ENCODE measurements at regions not wholly inside any gene's neighbourhood (a gene's known extent, or its start where the extent isn't known, plus 50 kb on each side); places are given as distances from the start of the nearest gene placed in this dataset.

- Histone ChIP-seq H3K4me1 (ENCODE audit: control insufficient read depth in 2 of 3, insufficient read depth in 2 of 3, low read depth in 1 of 3, low read length in 3 of 3) (peaks cover 0 to 6% (median 0%) of the 10 kb centered on the region in 3 donors), H3K27ac (ENCODE audit: low read depth in 2 of 2, low read length in 2 of 2) (no peak overlapping the region), H3K4me3 (ENCODE audit: low read length in 3 of 3) (no peak overlapping the region), H3K36me3 (ENCODE audit: control insufficient read depth in 2 of 3, insufficient read depth in 3 of 3, low read length in 3 of 3) (no peaks in the 10 kb centered on the region), H3K27me3 (ENCODE audit: control insufficient read depth, insufficient read depth, low read length) (no peaks in the 10 kb centered on the region), H3K9ac (ENCODE audit: low read length in 3 of 3) (no peak overlapping the region), H3K9me3 (ENCODE audit: control insufficient read depth in 2 of 3, insufficient read depth in 1 of 3, low read length in 3 of 3) (no peaks in the 10 kb centered on the region)
- intact Hi-C loops (cut with DNase I), result no loop called here
- DNase-seq, result peak in 2 of 5 donors; percentile 31 to 33
- no peak for TF ChIP-seq CTCF (IDR thresholded peaks at IDR 0.05; ENCODE audit: borderline replicate concordance, extremely low read depth, insufficient read depth)
- FAIRE-seq, result no peak
Measured at GRCh38 chr1:222266223-222267196, 281.4 kb downstream of the HHIPL2 start.

- Histone ChIP-seq H3K9me3 (ENCODE audit: control insufficient read depth in 2 of 3, insufficient read depth in 1 of 3, low read length in 3 of 3) (no peaks in the 10 kb centered on the region), H3K4me1 (ENCODE audit: control insufficient read depth in 2 of 3, insufficient read depth in 2 of 3, low read depth in 1 of 3, low read length in 3 of 3) (peaks cover 0 to 6% (median 0%) of the 10 kb centered on the region in 3 donors), H3K27me3 (ENCODE audit: control insufficient read depth, insufficient read depth, low read length) (no peaks in the 10 kb centered on the region), H3K36me3 (ENCODE audit: control insufficient read depth in 2 of 3, insufficient read depth in 3 of 3, low read length in 3 of 3) (no peaks in the 10 kb centered on the region), H3K27ac (ENCODE audit: low read depth in 2 of 2, low read length in 2 of 2) (no peak overlapping the region), H3K4me3 (ENCODE audit: low read length in 3 of 3) (no peak overlapping the region), H3K9ac (ENCODE audit: low read length in 3 of 3) (no peak overlapping the region)
- DNase-seq (no peak), FAIRE-seq (no peak)
- TF ChIP-seq CTCF (IDR thresholded peaks at IDR 0.05; ENCODE audit: borderline replicate concordance, extremely low read depth, insufficient read depth), result no peak
- intact Hi-C loops (cut with DNase I), result no loop called here
Measured at GRCh38 chr1:222263791-222264190, 284.1 kb downstream of the HHIPL2 start.

GRCh38 chr1:222257027-222257426, 290.9 kb downstream of the HHIPL2 start:
- no peaks in the 10 kb centered on the region for H3K27me3 ChIP-seq (ENCODE audit: control insufficient read depth, insufficient read depth, low read length)
- DNase-seq (no peak), FAIRE-seq (no peak)
- no peak overlapping the region for H3K27ac ChIP-seq (ENCODE audit: low read depth in 2 of 2, low read length in 2 of 2)
- no peaks in the 10 kb centered on the region for H3K4me1 ChIP-seq (ENCODE audit: control insufficient read depth in 2 of 3, insufficient read depth in 2 of 3, low read depth in 1 of 3, low read length in 3 of 3)
- no peak overlapping the region for H3K9ac ChIP-seq (ENCODE audit: low read length in 3 of 3)
- no peak for TF ChIP-seq CTCF (IDR thresholded peaks at IDR 0.05; ENCODE audit: borderline replicate concordance, extremely low read depth, insufficient read depth)
- H3K36me3 ChIP-seq (ENCODE audit: control insufficient read depth in 2 of 3, insufficient read depth in 3 of 3, low read length in 3 of 3), result no peaks in the 10 kb centered on the region
- intact Hi-C loops (cut with DNase I), result no loop called here
- H3K9me3 ChIP-seq (ENCODE audit: control insufficient read depth in 2 of 3, insufficient read depth in 1 of 3, low read length in 3 of 3), result peaks cover 0 to 2% (median 0%) of the 10 kb centered on the region in 3 donors
- H3K4me3 ChIP-seq (ENCODE audit: low read length in 3 of 3), result no peak overlapping the region
